ENCODE measurements at regions not wholly inside any gene's neighbourhood (a gene's known extent, or its start where the extent isn't known, plus 50 kb on each side); places are given as distances from the start of the nearest gene placed in this dataset.
"Not testable (repeated sequence)": the region's sequence is repeated elsewhere in the genome, so short reads cannot be mapped to it uniquely, and the experiment has no call there.

DNA sequence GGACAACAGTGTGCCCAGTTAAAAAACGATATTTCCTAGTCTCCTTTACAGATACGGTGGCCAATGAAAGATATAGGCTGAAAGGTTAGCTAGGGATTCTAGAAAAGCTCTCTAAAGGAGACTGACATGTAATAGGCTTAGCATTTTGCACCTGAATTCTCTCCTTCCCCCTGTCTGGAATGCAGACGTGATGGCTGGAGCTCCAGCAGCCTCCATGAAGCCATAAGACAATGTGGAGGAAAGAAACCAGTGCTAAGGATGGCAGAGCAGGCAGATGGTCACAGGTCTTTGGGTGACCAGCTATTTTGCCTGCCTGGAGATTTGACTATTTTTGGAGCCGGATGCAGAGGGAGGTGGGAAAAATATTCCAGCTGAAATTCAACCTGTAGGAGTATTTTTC is 286.2 kb upstream of the PLGLB2 start:
- H3K4me3 ChIP-seq (ENCODE audit: low read length); DNase-seq (ENCODE audit: low read depth, low spot score): not testable (repeated sequence)

DNA sequence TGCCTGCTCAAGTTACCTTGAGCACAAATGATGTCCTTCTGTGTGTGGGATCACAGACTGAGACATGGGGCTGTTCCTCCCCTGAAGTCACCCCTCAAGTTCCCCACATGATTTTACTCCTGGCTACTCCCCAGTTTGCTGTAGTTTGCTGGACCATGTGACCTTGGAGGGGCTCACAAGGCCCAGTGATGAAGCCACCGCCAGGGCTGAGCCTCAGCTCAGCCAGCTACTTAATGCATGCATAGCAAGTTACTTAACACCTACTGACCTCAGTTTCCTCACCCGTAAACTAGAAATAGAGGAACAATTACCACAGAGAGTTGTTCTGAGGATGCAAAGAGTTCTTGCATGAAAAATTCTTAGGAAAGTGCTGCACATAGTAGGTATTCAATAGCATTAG is 283.7 kb upstream of the PLGLB2 start:
- DNase-seq (ENCODE audit: low read depth, low spot score); H3K4me3 ChIP-seq (ENCODE audit: low read length): not testable (repeated sequence)

DNA sequence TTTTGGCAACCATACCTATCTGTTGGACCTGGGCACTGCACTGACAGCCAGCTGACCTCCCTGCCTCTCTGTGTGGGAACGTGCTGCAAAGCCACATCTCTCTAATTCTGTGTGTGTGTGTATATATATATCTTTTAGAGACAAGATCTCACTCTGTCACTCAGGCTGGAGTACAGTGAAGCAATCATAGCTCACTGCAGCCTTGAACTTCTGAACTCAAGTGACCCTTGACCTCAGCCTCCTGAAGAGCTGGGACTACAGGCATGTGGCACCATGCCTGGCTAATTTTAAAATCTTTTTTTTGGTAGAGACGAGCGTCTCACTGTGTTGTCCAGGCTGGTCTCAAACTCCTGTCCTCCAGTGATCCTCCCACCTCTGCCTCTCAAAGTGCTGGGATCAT is 282.2 kb upstream of the PLGLB2 start:
- not testable (repeated sequence) for DNase-seq (ENCODE audit: low read depth, low spot score)

GRCh38 chr2:87466591-87467120 is 281.2 kb upstream of the PLGLB2 start:
- H3K4me3 ChIP-seq (ENCODE audit: low read length); DNase-seq (ENCODE audit: low read depth, low spot score): not testable (repeated sequence)

More for the DNA sequence above, 282.2 kb upstream of the PLGLB2 start:
- not testable (repeated sequence) for H3K4me3 ChIP-seq (ENCODE audit: low read length)

DNA sequence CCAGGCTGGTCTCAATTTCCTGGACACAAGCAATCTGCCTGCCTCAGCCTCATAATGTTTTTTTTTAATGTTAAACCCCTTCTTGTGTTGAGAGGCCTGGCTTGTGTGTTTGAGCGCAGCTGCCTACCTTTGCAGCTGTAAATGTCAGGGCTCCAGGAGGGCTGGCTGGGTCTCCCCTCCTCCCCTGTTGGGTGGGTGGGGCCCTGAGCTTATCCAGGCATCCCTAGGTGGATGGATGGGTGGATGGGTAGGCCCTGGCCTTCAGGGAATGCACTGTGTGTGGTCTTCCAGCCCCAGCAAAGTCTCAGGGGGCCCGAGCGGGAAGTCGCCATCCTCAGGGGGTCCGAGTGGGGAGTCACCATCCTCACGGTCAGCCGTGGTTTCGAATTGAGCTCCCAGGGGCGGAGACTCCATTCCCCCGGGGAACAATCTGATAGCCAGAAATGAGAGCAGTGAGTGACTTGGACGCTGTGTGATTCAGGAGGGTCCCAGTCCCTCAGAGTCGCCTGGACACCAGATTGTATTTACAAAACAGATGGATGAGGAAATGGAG is 279.4 kb upstream of the PLGLB2 start:
- not testable (repeated sequence) for H3K4me3 ChIP-seq (ENCODE audit: low read length); DNase-seq (ENCODE audit: low read depth, low spot score)

DNA sequence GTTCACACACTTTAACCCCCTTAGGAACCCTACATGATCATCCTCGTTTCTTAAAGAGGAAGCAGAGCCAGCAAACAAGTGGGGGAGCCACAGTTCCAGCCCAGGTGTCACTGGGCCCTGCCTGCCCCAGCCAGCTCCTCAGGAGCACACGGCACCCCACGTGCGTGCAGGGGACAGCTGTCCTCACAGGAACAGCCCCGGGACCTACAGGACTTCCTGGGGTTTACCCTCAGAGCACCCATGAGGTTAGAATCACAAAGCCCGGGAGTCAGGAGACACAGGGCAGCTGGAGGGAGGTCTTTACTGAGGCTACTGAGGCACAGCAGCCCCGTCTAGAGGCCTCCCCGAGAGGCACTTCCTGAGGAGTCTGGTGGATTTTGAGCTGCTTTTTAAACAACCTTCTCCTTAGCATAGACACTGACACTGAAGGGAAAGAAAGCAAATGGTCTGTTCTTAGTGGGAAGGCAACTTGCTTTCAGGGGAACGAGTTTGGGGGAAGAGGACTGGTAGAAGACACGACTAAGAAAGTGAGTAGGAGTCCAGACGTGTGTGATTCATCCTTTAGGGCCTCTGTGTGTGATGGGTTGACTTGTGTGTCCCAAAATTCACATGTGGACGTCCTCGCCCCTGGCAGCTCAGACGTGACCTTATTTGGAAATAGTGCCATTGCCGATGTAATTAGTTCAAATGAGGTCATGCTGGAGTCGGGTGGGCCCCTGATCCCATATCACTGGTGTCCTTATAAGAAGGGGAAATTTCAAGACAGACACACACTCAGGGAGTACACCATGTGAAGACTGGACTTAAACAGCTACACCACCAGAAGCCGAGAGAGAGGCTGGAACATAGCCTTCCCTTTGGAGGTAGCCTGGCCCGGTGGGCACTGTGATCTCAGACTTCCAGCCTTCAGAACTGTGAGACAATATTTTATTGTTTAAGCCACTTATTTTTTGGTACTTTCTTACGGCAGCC is 278.4 kb upstream of the PLGLB2 start:
- not testable (repeated sequence) for H3K4me3 ChIP-seq (ENCODE audit: low read length)
- peak; percentile 32 for DNase-seq (ENCODE audit: low read depth, low spot score)

GRCh38 chr2:87470381-87471380 is 277.2 kb upstream of the PLGLB2 start:
- DNase-seq (ENCODE audit: low read depth, low spot score); H3K4me3 ChIP-seq (ENCODE audit: low read length): not testable (repeated sequence)

DNA sequence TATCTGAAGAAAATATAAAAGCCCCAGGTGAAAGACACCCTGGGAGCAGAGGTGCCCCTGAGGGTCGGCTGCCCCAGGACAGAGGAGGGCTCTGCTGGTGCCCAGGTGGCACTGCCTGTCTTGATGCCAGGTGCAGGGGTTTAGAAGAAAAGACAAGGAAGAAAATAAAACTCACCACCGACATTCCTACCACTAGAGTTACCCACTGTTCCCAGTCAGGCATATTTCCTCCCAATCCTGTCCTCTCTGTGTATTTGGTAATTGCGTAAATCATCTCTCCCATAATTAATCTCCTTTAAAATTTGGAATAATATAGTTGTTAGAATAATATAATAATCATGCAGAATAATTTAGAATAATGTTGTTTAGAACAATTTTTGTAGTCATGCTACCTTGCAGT is 276.4 kb upstream of the PLGLB2 start:
- H3K4me3 ChIP-seq (ENCODE audit: low read length); DNase-seq (ENCODE audit: low read depth, low spot score): not testable (repeated sequence)

DNA sequence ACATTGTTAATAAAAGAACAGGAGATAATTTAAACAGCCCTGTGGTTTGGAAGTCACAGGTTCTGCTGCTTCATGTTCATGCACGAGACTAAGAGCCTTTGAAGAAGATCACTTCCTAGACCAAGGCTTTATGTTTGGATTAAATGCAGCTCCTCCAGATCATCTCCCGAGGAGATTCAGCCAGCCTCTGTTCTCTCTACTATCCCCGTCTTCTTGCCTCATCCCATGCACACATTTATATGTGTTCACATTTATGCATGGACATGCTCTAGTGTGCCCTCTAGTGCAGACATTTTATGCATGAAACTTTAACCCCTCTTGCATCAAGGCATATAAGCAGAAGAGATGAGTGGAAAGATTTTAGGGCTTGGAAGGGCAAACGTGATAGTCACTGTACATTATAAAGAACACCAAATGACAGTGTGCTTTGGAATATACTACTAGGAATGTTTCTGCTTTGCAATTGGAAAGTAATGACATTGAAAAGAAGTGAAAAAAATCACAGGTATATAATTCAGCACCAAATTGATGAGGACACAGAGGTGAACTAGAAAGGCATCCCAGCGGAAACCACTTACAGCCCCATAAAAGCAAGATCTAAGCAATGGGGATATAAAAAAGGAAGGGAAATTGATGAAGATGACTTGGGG is 271.5 kb upstream of the PLGLB2 start:
- DNase-seq (ENCODE audit: low read depth, low spot score); H3K4me3 ChIP-seq (ENCODE audit: low read length): not testable (repeated sequence)

DNA sequence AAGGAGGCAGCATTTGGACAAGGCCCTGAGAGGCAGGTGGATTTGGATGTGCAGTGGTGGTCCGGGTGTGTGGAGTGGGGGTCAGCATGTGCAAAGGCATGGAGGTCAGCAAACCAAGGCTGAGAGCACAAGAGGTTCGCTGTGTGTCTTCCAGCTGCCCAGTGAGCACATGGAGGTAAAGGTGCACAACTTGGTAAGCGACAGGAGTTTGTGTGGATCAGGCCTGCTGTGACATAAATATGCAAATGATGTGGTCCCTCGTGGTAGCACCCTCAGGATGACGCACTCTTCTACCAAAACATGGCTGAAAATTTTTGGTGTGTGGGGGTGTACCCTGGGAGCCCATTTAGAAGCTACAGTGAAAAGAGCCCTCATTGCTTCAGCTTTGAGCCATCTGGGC is 271.0 kb upstream of the PLGLB2 start:
- not testable (repeated sequence) for DNase-seq (ENCODE audit: low read depth, low spot score)

GRCh38 chr2:87477669-87478428 is 270.0 kb upstream of the PLGLB2 start:
- not testable (repeated sequence) for H3K4me3 ChIP-seq (ENCODE audit: low read length)

More for the DNA sequence above, 271.0 kb upstream of the PLGLB2 start:
- H3K4me3 ChIP-seq (ENCODE audit: low read length): not testable (repeated sequence)

DNA sequence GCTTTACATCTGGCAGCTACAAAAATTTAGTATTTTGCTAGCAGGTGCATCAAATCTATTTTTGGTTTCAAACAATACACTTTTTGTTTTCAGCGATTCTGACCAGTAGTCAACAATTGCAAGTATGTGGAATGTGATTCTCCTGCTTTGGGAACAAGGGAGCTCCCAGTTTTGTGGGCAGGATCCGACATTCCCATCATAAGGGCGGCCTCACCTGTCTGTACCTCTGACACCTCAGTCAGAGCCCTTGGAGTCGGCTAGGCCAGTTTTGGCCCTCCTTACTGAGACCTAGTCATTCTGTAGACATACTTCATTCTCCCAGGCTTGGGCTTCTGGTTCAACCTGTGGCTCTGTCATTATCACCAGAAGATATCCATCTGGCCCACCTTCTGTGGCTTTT is 269.0 kb upstream of the PLGLB2 start:
- not testable (repeated sequence) for H3K4me3 ChIP-seq (ENCODE audit: low read length); DNase-seq (ENCODE audit: low read depth, low spot score)

More at GRCh38 chr2:87477669-87478428, 270.0 kb upstream of the PLGLB2 start:
- not testable (repeated sequence) for DNase-seq (ENCODE audit: low read depth, low spot score)

- not testable (repeated sequence) for DNase-seq (ENCODE audit: low read depth, low spot score); H3K4me3 ChIP-seq (ENCODE audit: low read length)
Observed at GRCh38 chr2:87483093-87483680, 264.7 kb upstream of the PLGLB2 start.

DNA sequence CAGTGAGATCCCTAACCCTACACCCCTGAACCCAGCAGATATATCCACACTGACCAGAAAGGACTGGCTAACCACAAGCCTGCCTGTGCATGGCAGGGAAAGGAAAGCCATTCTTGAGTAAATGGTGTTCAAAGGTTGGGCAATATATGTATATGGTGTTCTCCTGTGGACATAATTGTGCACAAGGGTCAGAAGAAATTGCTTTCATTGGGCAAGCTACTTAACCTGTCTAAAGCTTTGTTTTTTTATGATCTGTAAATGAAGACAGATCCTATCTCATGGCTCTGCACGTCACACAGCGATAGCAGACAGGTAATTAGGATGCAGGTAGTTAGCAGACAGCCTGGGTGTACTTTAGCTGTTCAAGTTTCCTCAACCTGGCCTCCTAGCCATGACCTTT is 263.5 kb upstream of the PLGLB2 start:
- DNase-seq (ENCODE audit: low read depth, low spot score): not testable (repeated sequence)

GRCh38 chr2:87485455-87485854 is 262.4 kb upstream of the PLGLB2 start:
- not testable (repeated sequence) for H3K4me3 ChIP-seq (ENCODE audit: low read length); DNase-seq (ENCODE audit: low read depth, low spot score)

More for the DNA sequence above, 263.5 kb upstream of the PLGLB2 start:
- not testable (repeated sequence) for H3K4me3 ChIP-seq (ENCODE audit: low read length)

DNA sequence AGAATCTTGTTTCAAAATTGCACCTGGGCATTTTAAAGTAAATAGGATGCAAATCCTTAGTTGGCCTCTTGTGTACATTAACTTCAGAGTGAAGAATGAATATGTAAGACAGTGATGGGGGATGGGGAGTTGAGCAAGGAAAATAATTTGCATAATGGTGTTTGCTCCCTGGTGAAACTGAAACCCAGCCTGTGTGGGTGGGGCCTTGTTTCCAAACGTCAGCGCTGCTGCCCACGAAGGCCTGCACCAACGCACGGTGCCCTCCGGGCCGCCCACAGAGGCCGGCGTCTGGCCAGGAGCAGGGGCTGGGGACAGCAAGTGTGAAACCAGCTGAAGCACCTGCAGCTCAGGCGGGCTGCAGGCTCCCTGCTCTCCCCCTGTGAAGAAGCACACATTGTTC is 262.0 kb upstream of the PLGLB2 start:
- not testable (repeated sequence) for DNase-seq (ENCODE audit: low read depth, low spot score); H3K4me3 ChIP-seq (ENCODE audit: low read length)

- not testable (repeated sequence) for H3K4me3 ChIP-seq (ENCODE audit: low read length); DNase-seq (ENCODE audit: low read depth, low spot score)
Observed at GRCh38 chr2:87486413-87486812, 261.5 kb upstream of the PLGLB2 start.

Measured in Jurkat, Clone E6-1 (cell line).